ENCODE measurements at regions not wholly inside any gene's neighbourhood (a gene's known extent, or its start where the extent isn't known, plus 50 kb on each side); places are given as distances from the start of the nearest gene placed in this dataset.

- no peaks in the 10 kb centered on the region for H3K27me3 ChIP-seq (ENCODE audit: low read depth, low read length)
- no peak overlapping the region for H3K4me3 ChIP-seq (ENCODE audit: low read depth in 1 of 2, low read length in 2 of 2)
- H3K27ac ChIP-seq (ENCODE audit: low read length) = no peak overlapping the region
Measured at GRCh38 chr11:82606738-82607137, 126.9 kb downstream of the FAM181B start.

DNA sequence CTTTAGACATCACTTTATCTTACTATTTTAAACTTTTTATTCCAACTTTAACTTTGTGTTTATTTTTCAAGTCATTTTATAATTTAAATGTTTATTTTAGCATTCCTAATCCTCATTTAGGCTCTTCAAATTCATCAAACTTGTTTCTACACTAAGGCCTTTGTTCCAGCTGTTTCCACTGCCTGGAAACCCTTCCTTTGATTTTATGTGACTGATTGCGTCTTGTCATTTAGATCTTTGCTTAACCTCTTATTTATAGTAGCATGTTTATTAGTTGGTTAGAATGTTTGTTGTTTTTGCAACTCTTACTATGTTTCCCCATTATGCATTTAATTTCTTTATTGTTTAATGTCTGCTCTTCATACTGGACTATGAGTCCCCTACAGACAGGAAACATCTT is 132.0 kb downstream of the FAM181B start:
- Histone ChIP-seq H3K4me3 (ENCODE audit: low read depth in 1 of 2, low read length in 2 of 2) (no peak overlapping the region), H3K9me3 (ENCODE audit: control insufficient read depth in 1 of 2, low read length in 2 of 2) (no peaks in the 10 kb centered on the region), H3K4me1 (ENCODE audit: control insufficient read depth in 1 of 2, insufficient read depth in 2 of 2, low read length in 2 of 2) (no peaks in the 10 kb centered on the region), H3K36me3 (ENCODE audit: control insufficient read depth in 1 of 2, insufficient read depth in 2 of 2, low read length in 2 of 2) (no peaks in the 10 kb centered on the region), H3K27me3 (ENCODE audit: low read depth, low read length) (no peaks in the 10 kb centered on the region), H3K27ac (ENCODE audit: low read length) (no peak overlapping the region)

More at GRCh38 chr11:82606738-82607137, 126.9 kb downstream of the FAM181B start:
- no peaks in the 10 kb centered on the region for H3K36me3 ChIP-seq (ENCODE audit: control insufficient read depth in 1 of 2, insufficient read depth in 2 of 2, low read length in 2 of 2)
- H3K9me3 ChIP-seq (ENCODE audit: control insufficient read depth in 1 of 2, low read length in 2 of 2) = no peaks in the 10 kb centered on the region
- no peaks in the 10 kb centered on the region for H3K4me1 ChIP-seq (ENCODE audit: control insufficient read depth in 1 of 2, insufficient read depth in 2 of 2, low read length in 2 of 2)

- Histone ChIP-seq H3K4me3 (ENCODE audit: low read depth in 1 of 2, low read length in 2 of 2) (no peak overlapping the region), H3K9me3 (ENCODE audit: control insufficient read depth in 1 of 2, low read length in 2 of 2) (no peaks in the 10 kb centered on the region), H3K27ac (ENCODE audit: low read length) (no peak overlapping the region), H3K27me3 (ENCODE audit: low read depth, low read length) (no peaks in the 10 kb centered on the region), H3K4me1 (ENCODE audit: control insufficient read depth in 1 of 2, insufficient read depth in 2 of 2, low read length in 2 of 2) (no peaks in the 10 kb centered on the region), H3K36me3 (ENCODE audit: control insufficient read depth in 1 of 2, insufficient read depth in 2 of 2, low read length in 2 of 2) (no peaks in the 10 kb centered on the region)
Measured at GRCh38 chr11:82599836-82600235, 133.8 kb downstream of the FAM181B start.

- no peak overlapping the region for H3K4me3 ChIP-seq (ENCODE audit: low read depth in 1 of 2, low read length in 2 of 2)
- H3K36me3 ChIP-seq (ENCODE audit: control insufficient read depth in 1 of 2, insufficient read depth in 2 of 2, low read length in 2 of 2) = no peaks in the 10 kb centered on the region
- H3K9me3 ChIP-seq (ENCODE audit: control insufficient read depth in 1 of 2, low read length in 2 of 2) = peaks cover 0 to 5% of the 10 kb centered on the region in 2 donors
Measured at GRCh38 chr11:82586581-82586980, 147.1 kb downstream of the FAM181B start.

DNA sequence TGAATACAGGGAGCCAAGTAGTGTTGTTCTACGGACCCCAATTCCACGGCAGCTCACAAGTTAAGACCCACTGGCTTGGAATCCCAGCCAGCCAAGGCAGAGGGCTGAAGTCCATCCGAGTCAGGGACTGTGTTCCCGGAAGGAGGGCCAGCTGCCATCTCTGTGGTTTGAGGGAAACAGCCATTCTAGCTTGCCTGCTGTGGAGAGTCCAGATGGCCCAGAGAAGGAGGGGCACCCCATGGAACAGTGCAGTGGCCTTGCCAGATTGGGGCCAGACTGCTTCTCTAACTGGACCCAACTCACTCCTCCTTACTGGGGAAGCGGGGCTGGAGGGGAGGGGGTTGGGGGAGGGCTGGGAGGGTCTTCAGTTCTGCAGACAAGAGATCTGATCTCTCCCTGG is 156.4 kb downstream of the FAM181B start:
- no peak overlapping the region for H3K27ac ChIP-seq (ENCODE audit: low read length)
- H3K27me3 ChIP-seq (ENCODE audit: low read depth, low read length) = no peaks in the 10 kb centered on the region
- no peak overlapping the region for H3K4me3 ChIP-seq (ENCODE audit: low read depth in 1 of 2, low read length in 2 of 2)
- no peaks in the 10 kb centered on the region for H3K4me1 ChIP-seq (ENCODE audit: control insufficient read depth in 1 of 2, insufficient read depth in 2 of 2, low read length in 2 of 2)
- no peaks in the 10 kb centered on the region for H3K9me3 ChIP-seq (ENCODE audit: control insufficient read depth in 1 of 2, low read length in 2 of 2)
- H3K36me3 ChIP-seq (ENCODE audit: control insufficient read depth in 1 of 2, insufficient read depth in 2 of 2, low read length in 2 of 2) = no peaks in the 10 kb centered on the region

More at GRCh38 chr11:82586581-82586980, 147.1 kb downstream of the FAM181B start:
- H3K27me3 ChIP-seq (ENCODE audit: low read depth, low read length) = no peaks in the 10 kb centered on the region
- no peak overlapping the region for H3K27ac ChIP-seq (ENCODE audit: low read length)
- no peaks in the 10 kb centered on the region for H3K4me1 ChIP-seq (ENCODE audit: control insufficient read depth in 1 of 2, insufficient read depth in 2 of 2, low read length in 2 of 2)

- Histone ChIP-seq H3K4me3 (ENCODE audit: low read depth in 1 of 2, low read length in 2 of 2) (no peak overlapping the region), H3K27ac (ENCODE audit: low read length) (no peak overlapping the region), H3K4me1 (ENCODE audit: control insufficient read depth in 1 of 2, insufficient read depth in 2 of 2, low read length in 2 of 2) (no peaks in the 10 kb centered on the region), H3K27me3 (ENCODE audit: low read depth, low read length) (no peaks in the 10 kb centered on the region), H3K36me3 (ENCODE audit: control insufficient read depth in 1 of 2, insufficient read depth in 2 of 2, low read length in 2 of 2) (no peaks in the 10 kb centered on the region), H3K9me3 (ENCODE audit: control insufficient read depth in 1 of 2, low read length in 2 of 2) (no peaks in the 10 kb centered on the region)
Measured at GRCh38 chr11:82560836-82561235, 172.8 kb downstream of the FAM181B start.

DNA sequence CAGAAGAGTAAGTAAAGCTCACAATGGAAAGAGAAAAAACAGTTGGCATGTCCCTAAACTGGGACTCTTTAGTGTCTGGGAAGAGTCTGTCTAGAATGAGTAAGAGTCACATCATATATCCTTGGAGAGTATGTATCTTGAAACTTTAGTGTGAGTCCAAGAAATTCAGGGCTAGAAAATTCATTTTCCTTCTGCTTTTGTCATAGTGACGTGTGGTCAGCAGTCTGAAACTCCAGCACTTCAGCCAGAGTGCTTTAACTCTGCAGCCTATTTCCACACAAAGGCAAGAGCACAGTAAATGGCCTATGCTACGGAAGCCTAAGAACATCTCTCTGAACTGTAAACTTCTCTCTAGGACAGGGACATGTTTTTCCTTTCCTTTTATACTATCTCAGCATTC is 174.1 kb downstream of the FAM181B start:
- no peaks in the 10 kb centered on the region for H3K27me3 ChIP-seq (ENCODE audit: low read depth, low read length)
- no peaks in the 10 kb centered on the region for H3K36me3 ChIP-seq (ENCODE audit: control insufficient read depth in 1 of 2, insufficient read depth in 2 of 2, low read length in 2 of 2)
- H3K4me3 ChIP-seq (ENCODE audit: low read depth in 1 of 2, low read length in 2 of 2) = no peak overlapping the region
- no peak overlapping the region for H3K27ac ChIP-seq (ENCODE audit: low read length)
- no peaks in the 10 kb centered on the region for H3K4me1 ChIP-seq (ENCODE audit: control insufficient read depth in 1 of 2, insufficient read depth in 2 of 2, low read length in 2 of 2)
- H3K9me3 ChIP-seq (ENCODE audit: control insufficient read depth in 1 of 2, low read length in 2 of 2) = no peaks in the 10 kb centered on the region

GRCh38 chr11:82557274-82557673 is 176.4 kb downstream of the FAM181B start:
- Histone ChIP-seq H3K4me3 (ENCODE audit: low read depth in 1 of 2, low read length in 2 of 2) (no peak overlapping the region), H3K27me3 (ENCODE audit: low read depth, low read length) (no peaks in the 10 kb centered on the region), H3K9me3 (ENCODE audit: control insufficient read depth in 1 of 2, low read length in 2 of 2) (no peaks in the 10 kb centered on the region), H3K4me1 (ENCODE audit: control insufficient read depth in 1 of 2, insufficient read depth in 2 of 2, low read length in 2 of 2) (no peaks in the 10 kb centered on the region), H3K27ac (ENCODE audit: low read length) (no peak overlapping the region), H3K36me3 (ENCODE audit: control insufficient read depth in 1 of 2, insufficient read depth in 2 of 2, low read length in 2 of 2) (no peaks in the 10 kb centered on the region)

DNA sequence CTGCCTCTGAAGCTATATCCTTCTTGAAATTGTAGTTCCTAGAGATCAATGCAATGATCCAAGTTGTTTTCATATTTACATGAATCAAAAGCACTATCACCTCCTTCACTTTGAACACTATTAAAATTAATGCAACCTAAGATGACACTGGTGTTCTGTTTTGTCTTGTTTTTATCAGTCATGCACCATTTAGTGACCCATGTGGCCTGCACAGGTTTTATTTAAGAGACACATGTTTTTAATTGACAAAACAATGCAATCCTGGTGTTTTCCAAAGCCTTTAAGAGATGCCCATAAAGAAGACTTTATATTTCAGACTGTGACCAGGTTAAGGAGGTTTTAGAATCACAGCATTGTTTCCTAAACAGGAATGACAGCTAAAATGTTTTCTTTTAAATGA is 177.5 kb downstream of the FAM181B start:
- H3K27ac ChIP-seq (ENCODE audit: low read length) = no peak overlapping the region
- H3K36me3 ChIP-seq (ENCODE audit: control insufficient read depth in 1 of 2, insufficient read depth in 2 of 2, low read length in 2 of 2) = no peaks in the 10 kb centered on the region
- no peak overlapping the region for H3K4me3 ChIP-seq (ENCODE audit: low read depth in 1 of 2, low read length in 2 of 2)
- no peaks in the 10 kb centered on the region for H3K9me3 ChIP-seq (ENCODE audit: control insufficient read depth in 1 of 2, low read length in 2 of 2)
- no peaks in the 10 kb centered on the region for H3K27me3 ChIP-seq (ENCODE audit: low read depth, low read length)
- no peaks in the 10 kb centered on the region for H3K4me1 ChIP-seq (ENCODE audit: control insufficient read depth in 1 of 2, insufficient read depth in 2 of 2, low read length in 2 of 2)

GRCh38 chr11:82546661-82547557 is 186.8 kb downstream of the FAM181B start:
- no peak overlapping the region for H3K27ac ChIP-seq (ENCODE audit: low read length)
- no peaks in the 10 kb centered on the region for H3K4me1 ChIP-seq (ENCODE audit: control insufficient read depth in 1 of 2, insufficient read depth in 2 of 2, low read length in 2 of 2)
- H3K9me3 ChIP-seq (ENCODE audit: control insufficient read depth in 1 of 2, low read length in 2 of 2) = no peaks in the 10 kb centered on the region
- H3K36me3 ChIP-seq (ENCODE audit: control insufficient read depth in 1 of 2, insufficient read depth in 2 of 2, low read length in 2 of 2) = no peaks in the 10 kb centered on the region
- no peak overlapping the region for H3K4me3 ChIP-seq (ENCODE audit: low read depth in 1 of 2, low read length in 2 of 2)
- no peaks in the 10 kb centered on the region for H3K27me3 ChIP-seq (ENCODE audit: low read depth, low read length)

GRCh38 chr11:82539669-82540068 is 194.0 kb downstream of the FAM181B start:
- no peak overlapping the region for H3K27ac ChIP-seq (ENCODE audit: low read length)
- no peaks in the 10 kb centered on the region for H3K4me1 ChIP-seq (ENCODE audit: control insufficient read depth in 1 of 2, insufficient read depth in 2 of 2, low read length in 2 of 2)
- H3K9me3 ChIP-seq (ENCODE audit: control insufficient read depth in 1 of 2, low read length in 2 of 2) = no peaks in the 10 kb centered on the region
- H3K4me3 ChIP-seq (ENCODE audit: low read depth in 1 of 2, low read length in 2 of 2) = no peak overlapping the region
- H3K36me3 ChIP-seq (ENCODE audit: control insufficient read depth in 1 of 2, insufficient read depth in 2 of 2, low read length in 2 of 2) = no peaks in the 10 kb centered on the region
- H3K27me3 ChIP-seq (ENCODE audit: low read depth, low read length) = no peaks in the 10 kb centered on the region

DNA sequence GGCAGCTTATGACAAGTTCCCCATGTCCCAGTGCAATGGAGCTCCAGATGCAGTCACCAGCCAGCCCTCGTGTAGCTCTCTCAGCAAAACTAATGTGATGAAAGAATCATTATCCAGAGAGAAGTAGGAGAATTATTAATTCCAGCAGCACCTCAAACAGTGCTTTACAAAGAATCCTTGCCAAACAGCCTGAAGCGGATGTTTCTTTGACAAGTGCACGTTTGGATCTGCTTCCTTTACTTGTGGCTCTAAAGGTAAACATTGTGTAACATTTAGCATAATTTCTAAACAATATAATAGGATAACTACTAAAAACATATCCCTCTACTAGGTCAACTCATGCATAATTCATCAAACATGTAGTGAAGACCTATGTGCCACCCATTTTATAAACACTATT is 197.0 kb downstream of the FAM181B start:
- no peaks in the 10 kb centered on the region for H3K4me1 ChIP-seq (ENCODE audit: control insufficient read depth in 1 of 2, insufficient read depth in 2 of 2, low read length in 2 of 2)
- H3K27ac ChIP-seq (ENCODE audit: low read length) = no peak overlapping the region
- no peaks in the 10 kb centered on the region for H3K27me3 ChIP-seq (ENCODE audit: low read depth, low read length)
- H3K9me3 ChIP-seq (ENCODE audit: control insufficient read depth in 1 of 2, low read length in 2 of 2) = no peaks in the 10 kb centered on the region
- no peak overlapping the region for H3K4me3 ChIP-seq (ENCODE audit: low read depth in 1 of 2, low read length in 2 of 2)
- no peaks in the 10 kb centered on the region for H3K36me3 ChIP-seq (ENCODE audit: control insufficient read depth in 1 of 2, insufficient read depth in 2 of 2, low read length in 2 of 2)

All from muscle layer of duodenum (tissue), 2 donors.